Stimulated activated CD4-positive, alpha-beta T cell treated with anti-CD3 and anti-CD28 coated beads, Interleukin-2, amount 100 ng/mL, for 48 hours (primary cell): ENCODE measurements at regions not wholly inside any gene's neighbourhood (a gene's known extent, or its start where the extent isn't known, plus 50 kb on each side); places are given as distances from the start of the nearest gene placed in this dataset.

ENCODE experiments used
- DNase-seq, 2 donors: peaks; one replicate each; pipeline ENCODE4 v3.0.0-alpha.2; 2020

GRCh38 chr4:42736527-42737195 lies 79.8 kb upstream of the ATP8A1 start:
- no peak for DNase-seq

GRCh38 chr4:42733380-42733779 lies 76.5 kb upstream of the ATP8A1 start:
- DNase-seq = no peak

- DNase-seq = no peak
Measured at GRCh38 chr4:42732776-42733175, 75.9 kb upstream of the ATP8A1 start.

GRCh38 chr4:42729505-42730237 lies 72.8 kb upstream of the ATP8A1 start:
- no peak for DNase-seq

GRCh38 chr4:42724451-42724850 lies 67.5 kb upstream of the ATP8A1 start:
- DNase-seq = no peak

GRCh38 chr4:42720533-42720932 lies 63.6 kb upstream of the ATP8A1 start:
- DNase-seq = no peak

GRCh38 chr4:42719257-42719656 lies 62.4 kb upstream of the ATP8A1 start:
- DNase-seq = no peak

- DNase-seq = no peak
Measured at GRCh38 chr4:42718336-42718735, 61.4 kb upstream of the ATP8A1 start.

- DNase-seq = no peak
Measured at GRCh38 chr4:42716996-42717395, 60.1 kb upstream of the ATP8A1 start.

GRCh38 chr4:42715807-42716482 lies 59.0 kb upstream of the ATP8A1 start:
- DNase-seq = no peak

- DNase-seq = no peak
Measured at GRCh38 chr4:42713391-42713790, 56.5 kb upstream of the ATP8A1 start.

- no peak for DNase-seq
Measured at GRCh38 chr4:42712854-42713253, 55.9 kb upstream of the ATP8A1 start.

GRCh38 chr4:42711496-42711895 lies 54.6 kb upstream of the ATP8A1 start:
- DNase-seq = no peak

- no peak for DNase-seq
Measured at GRCh38 chr4:42710761-42711160, 53.9 kb upstream of the ATP8A1 start.

- DNase-seq = no peak
Measured at GRCh38 chr4:42710329-42710728, 53.4 kb upstream of the ATP8A1 start.

- no peak for DNase-seq
Measured at GRCh38 chr4:42709392-42710065, 52.6 kb upstream of the ATP8A1 start.

- no peak for DNase-seq
Measured at GRCh38 chr4:42708625-42709024, 51.7 kb upstream of the ATP8A1 start.
